CD14-positive monocyte (primary cell): ENCODE measurements at regions not wholly inside any gene's neighbourhood (a gene's known extent, or its start where the extent isn't known, plus 50 kb on each side); places are given as distances from the start of the nearest gene placed in this dataset.

Experiments
- DNase-seq, 3 donors: peaks; one replicate each; pipeline ENCODE4 v3.0.0-alpha.2; 2011 to 2022
- H2AFZ ChIP-seq: 2 replicates; pipeline ENCODE4 v1.6.0; 2012; ENCODE audit warnings: mild to moderate bottlenecking, low read depth, low read length, inconsistent platforms; ENCODE audit not compliant: insufficient read depth, poor library complexity, severe bottlenecking
- H3K27ac ChIP-seq, 2 donors: 1 replicate in 1 of 2; 2 replicates in 1 of 2; pipeline ENCODE4 v1.5.1; 2012 to 2013; ENCODE audit warnings: low read length in 2 of 2, control low read depth in 1 of 2, inconsistent platforms in 1 of 2, low read depth in 1 of 2, mild to moderate bottlenecking in 1 of 2
- H3K27me3 ChIP-seq, 2 donors: one replicate each; pipeline versions ENCODE4 v1.6.0 to v1.6.1; 2011 to 2013; ENCODE audit warnings: low read length in 2 of 2; ENCODE audit not compliant: control insufficient read depth in 2 of 2, insufficient read depth in 2 of 2
- H3K36me3 ChIP-seq, 2 donors: replicated peaks in 1 of 2; 1 replicate in 1 of 2; 2 replicates in 1 of 2; pipeline versions ENCODE4 v1.5.1 to v1.6.1; 2012 to 2013; ENCODE audit warnings: low read length in 2 of 2, control low read depth in 1 of 2, inconsistent platforms in 1 of 2, mild to moderate bottlenecking in 1 of 2; ENCODE audit not compliant: insufficient read depth in 2 of 2, control insufficient read depth in 1 of 2
- H3K4me1 ChIP-seq, 2 donors: 1 replicate in 1 of 2; 2 replicates in 1 of 2; pipeline versions ENCODE4 v1.5.1 to v1.6.1; 2012 to 2013; ENCODE audit warnings: low read length in 2 of 2, control low read depth in 1 of 2, inconsistent platforms in 1 of 2, mild to moderate bottlenecking in 1 of 2, moderate library complexity in 1 of 2; ENCODE audit not compliant: insufficient read depth in 2 of 2, control insufficient read depth in 1 of 2
- H3K4me2 ChIP-seq: replicated peaks from 2 replicates; pipeline ENCODE3; 2012; ENCODE audit warnings: low read length, moderate library complexity, mild to moderate bottlenecking; ENCODE audit not compliant: poor library complexity, severe bottlenecking; ENCODE audit errors: extremely low read depth
- H3K4me3 ChIP-seq, 3 experiments: fragments of 200-600 bp in 1 of 3; sonication (generic) in 1 of 3; replicated peaks in 1 of 3; 1 replicate in 2 of 3; 2 replicates in 1 of 3; pipeline ENCODE4 v1.5.1; 2011 to 2013; ENCODE audit warnings: low read length in 3 of 3, mild to moderate bottlenecking in 3 of 3, control low read depth in 2 of 3, low read depth in 2 of 3, inconsistent platforms in 1 of 3, moderate library complexity in 1 of 3
- H3K79me2 ChIP-seq: 2 replicates; pipeline ENCODE4 v1.6.0; 2012; ENCODE audit warnings: mild to moderate bottlenecking, control low read depth, inconsistent platforms, low read length, moderate library complexity; ENCODE audit not compliant: insufficient read depth
- H3K9ac ChIP-seq: 2 replicates; pipeline ENCODE4 v1.6.0; 2017; ENCODE audit warnings: low read length, mild to moderate bottlenecking; ENCODE audit not compliant: insufficient read depth, poor library complexity, severe bottlenecking
- H3K9me3 ChIP-seq, 2 donors: replicated peaks in 1 of 2; 1 replicate in 1 of 2; 2 replicates in 1 of 2; pipeline versions ENCODE4 v1.5.1 to v1.6.1; 2012 to 2013; ENCODE audit warnings: low read length in 2 of 2, control low read depth in 1 of 2; ENCODE audit not compliant: control insufficient read depth in 1 of 2, insufficient read depth in 1 of 2
- H4K20me1 ChIP-seq: 2 replicates; pipeline ENCODE4 v1.6.0; 2012; ENCODE audit warnings: mild to moderate bottlenecking, low read length, control low read depth, moderate library complexity; ENCODE audit not compliant: insufficient read depth
- H3K27ac Mint-ChIP-seq, 7 donors: one replicate each; pipeline ENCODE4 v1.8.0; 2020; ENCODE audit warnings: mild to moderate bottlenecking in 7 of 7, mixed read lengths in 7 of 7, moderate library complexity in 6 of 7, inconsistent platforms in 2 of 7
- H3K27me3 Mint-ChIP-seq, 3 donors: one replicate each; pipeline ENCODE4 v1.8.0; 2021 to 2022; ENCODE audit warnings: low read depth in 3 of 3, mild to moderate bottlenecking in 3 of 3, mixed read lengths in 3 of 3, moderate library complexity in 3 of 3, inconsistent platforms in 1 of 3
- H3K36me3 Mint-ChIP-seq, 2 donors: one replicate each; pipeline ENCODE4 v1.8.0; 2020; ENCODE audit warnings: mixed read lengths in 2 of 2, inconsistent platforms in 1 of 2, mild to moderate bottlenecking in 1 of 2
- H3K4me1 Mint-ChIP-seq: one replicate; pipeline ENCODE4 v1.8.0; 2020; ENCODE audit warnings: mild to moderate bottlenecking, mixed read lengths
- H3K4me3 Mint-ChIP-seq, 2 donors: one replicate each; pipeline ENCODE4 v1.8.0; 2020; ENCODE audit warnings: mild to moderate bottlenecking in 2 of 2, mixed read lengths in 2 of 2, moderate library complexity in 1 of 2
- H3K9me3 Mint-ChIP-seq, 7 donors: one replicate each; pipeline ENCODE4 v1.8.0; 2020 to 2022; ENCODE audit warnings: mixed read lengths in 7 of 7, mild to moderate bottlenecking in 6 of 7, moderate library complexity in 6 of 7, inconsistent platforms in 2 of 7
- CTCF ChIP-seq: fragments of 200-600 bp; IDR thresholded peaks from one replicate; pipeline ENCODE4 v1.8.0; 2022; ENCODE audit warnings: antibody characterized with exemption, mild to moderate bottlenecking
- WGBS: methylation state at CpG from one replicate; pipeline ENCODE4 v1.1.5; 2013; ENCODE audit warnings: missing lambda C conversion rate; ENCODE audit not compliant: insufficient coverage; 5-methylcytosine and 5-hydroxymethylcytosine counted together
- intact Hi-C, 2 donors: fragments of 100-400 bp; cut with micrococcal nuclease; formaldehyde crosslinking; loops; one replicate each; pipeline versions ENCODE4 v1.15.0 to v1.15.1; 2023

- peak overlapping the region; percentile 27 for H3K9ac ChIP-seq
- H3K4me3 ChIP-seq, result peak overlapping the region in 1 of 3 experiments; percentile 60
- H3K4me1 ChIP-seq, result peaks cover 54 to 57% of the 10 kb centered on the region in 2 donors
- H3K27ac ChIP-seq, result peak overlapping the region; percentile 50 to 69
- peak in 2 of 3 donors; percentile 39 to 40 for DNase-seq
- no peaks in the 10 kb centered on the region for H3K9me3 ChIP-seq
- no peak for TF ChIP-seq CTCF
- peak overlapping the region; percentile 53 to 76 for H3K4me3 Mint-ChIP-seq
- intact Hi-C loops, result no loop called here
- H3K27me3 ChIP-seq, result no peaks in the 10 kb centered on the region
- peak overlapping the region; percentile 38 to 83 (median 71) for H3K27ac Mint-ChIP-seq
- WGBS, result 0% methylated on average over 7 of the region's 10 CpGs
- H3K4me2 ChIP-seq, result peak overlapping the region; percentile 70
- H4K20me1 ChIP-seq, result no peaks in the 10 kb centered on the region
- H3K9me3 Mint-ChIP-seq, result no peaks in the 10 kb centered on the region
- H3K36me3 Mint-ChIP-seq, result peaks cover 0 to 2% of the 10 kb centered on the region in 2 donors
- no peaks in the 10 kb centered on the region for H3K79me2 ChIP-seq
- H3K27me3 Mint-ChIP-seq, result peaks cover 0 to 6% (median 1%) of the 10 kb centered on the region in 3 donors
- peaks cover 55% of the 10 kb centered on the region for H3K4me1 Mint-ChIP-seq
- H2AFZ ChIP-seq, result peak overlapping the region; percentile 62
- H3K36me3 ChIP-seq, result no peaks in the 10 kb centered on the region
These were observed 281.0 kb upstream of the CRY1 start for GRCh38 chr12:107374161-107374840.

- TF ChIP-seq CTCF, result no peak
- H3K4me1 ChIP-seq, result peaks cover 44 to 47% of the 10 kb centered on the region in 2 donors
These were observed 281.9 kb upstream of the CRY1 start for GRCh38 chr12:107375231-107375630.

More at GRCh38 chr12:107375231-107375630, 281.9 kb upstream of the CRY1 start:
- intact Hi-C loops, result no loop called here
- no peaks in the 10 kb centered on the region for H4K20me1 ChIP-seq
- H3K9me3 ChIP-seq, result no peaks in the 10 kb centered on the region
- no peak for DNase-seq
- Mint-ChIP-seq H3K4me3 (no peak overlapping the region), H3K4me1 (peaks cover 46% of the 10 kb centered on the region), H3K9me3 (no peaks in the 10 kb centered on the region), H3K36me3 (peaks cover 0 to 2% of the 10 kb centered on the region in 2 donors), H3K27me3 (peaks cover 0 to 6% (median 1%) of the 10 kb centered on the region in 3 donors), H3K27ac (no peak overlapping the region)
- H3K27me3 ChIP-seq, result no peaks in the 10 kb centered on the region
- WGBS, result 91% methylated on average over 6 of the region's 8 CpGs
- no peak overlapping the region for H3K4me2 ChIP-seq
- H3K4me3 ChIP-seq, result no peak overlapping the region
- H3K79me2 ChIP-seq, result no peaks in the 10 kb centered on the region
- no peak overlapping the region for H2AFZ ChIP-seq
- H3K9ac ChIP-seq, result no peak overlapping the region
- no peak overlapping the region for H3K27ac ChIP-seq
- no peaks in the 10 kb centered on the region for H3K36me3 ChIP-seq
